GM19023 (cell line): ENCODE measurements at regions not wholly inside any gene's neighbourhood (a gene's known extent, or its start where the extent isn't known, plus 50 kb on each side); places are given as distances from the start of the nearest gene placed in this dataset.

Source experiments
- ATAC-seq: cut with Tn5 transposase; IDR thresholded peaks from one replicate; pipeline ENCODE4 v1.9.1; 2021; ENCODE audit warnings: mild to moderate bottlenecking, moderate library complexity; ENCODE audit not compliant: unreplicated experiment

- ATAC-seq: no peak
These were observed 888.7 kb upstream of the ZWINT start for GRCh38 chr10:57249615-57250281.

GRCh38 chr10:57247271-57247670 is 886.2 kb upstream of the ZWINT start:
- no peak for ATAC-seq

GRCh38 chr10:57225920-57226319 is 864.9 kb upstream of the ZWINT start:
- no peak for ATAC-seq

GRCh38 chr10:57224811-57225210 is 863.8 kb upstream of the ZWINT start:
- no peak for ATAC-seq

GRCh38 chr10:57222603-57223002 is 861.5 kb upstream of the ZWINT start:
- no peak for ATAC-seq

- ATAC-seq: no peak
These were observed 861.1 kb upstream of the ZWINT start for GRCh38 chr10:57222129-57222528.

GRCh38 chr10:57221674-57222073 is 860.6 kb upstream of the ZWINT start:
- no peak for ATAC-seq

GRCh38 chr10:57218382-57218781 is 857.3 kb upstream of the ZWINT start:
- no peak for ATAC-seq

- ATAC-seq: no peak
These were observed 841.3 kb upstream of the ZWINT start for GRCh38 chr10:57202356-57202755.

GRCh38 chr10:57188846-57189245 is 827.8 kb upstream of the ZWINT start:
- no peak for ATAC-seq

- no peak for ATAC-seq
These were observed 825.1 kb upstream of the ZWINT start for GRCh38 chr10:57186201-57186600.

- no peak for ATAC-seq
These were observed 808.5 kb upstream of the ZWINT start for GRCh38 chr10:57169597-57169996.

- ATAC-seq: no peak
These were observed 807.7 kb upstream of the ZWINT start for GRCh38 chr10:57168611-57169240.

GRCh38 chr10:57165671-57166070 is 804.6 kb upstream of the ZWINT start:
- no peak for ATAC-seq

GRCh38 chr10:57162231-57162630 is 801.2 kb upstream of the ZWINT start:
- no peak for ATAC-seq

GRCh38 chr10:57161157-57161556 is 800.1 kb upstream of the ZWINT start:
- no peak for ATAC-seq

GRCh38 chr10:57145548-57145947 is 784.5 kb upstream of the ZWINT start:
- no peak for ATAC-seq

- ATAC-seq: no peak
These were observed 782.0 kb upstream of the ZWINT start for GRCh38 chr10:57142925-57143576.

- ATAC-seq: no peak
These were observed 780.6 kb upstream of the ZWINT start for GRCh38 chr10:57141708-57142107.

GRCh38 chr10:57119684-57120083 is 758.6 kb upstream of the ZWINT start:
- ATAC-seq: no peak

- no peak for ATAC-seq
These were observed 752.5 kb upstream of the ZWINT start for GRCh38 chr10:57113545-57113944.

- ATAC-seq: no peak
These were observed 741.2 kb upstream of the ZWINT start for GRCh38 chr10:57102236-57102635.
